ENCODE measurements at regions not wholly inside any gene's neighbourhood (a gene's known extent, or its start where the extent isn't known, plus 50 kb on each side); places are given as distances from the start of the nearest gene placed in this dataset.

DNA sequence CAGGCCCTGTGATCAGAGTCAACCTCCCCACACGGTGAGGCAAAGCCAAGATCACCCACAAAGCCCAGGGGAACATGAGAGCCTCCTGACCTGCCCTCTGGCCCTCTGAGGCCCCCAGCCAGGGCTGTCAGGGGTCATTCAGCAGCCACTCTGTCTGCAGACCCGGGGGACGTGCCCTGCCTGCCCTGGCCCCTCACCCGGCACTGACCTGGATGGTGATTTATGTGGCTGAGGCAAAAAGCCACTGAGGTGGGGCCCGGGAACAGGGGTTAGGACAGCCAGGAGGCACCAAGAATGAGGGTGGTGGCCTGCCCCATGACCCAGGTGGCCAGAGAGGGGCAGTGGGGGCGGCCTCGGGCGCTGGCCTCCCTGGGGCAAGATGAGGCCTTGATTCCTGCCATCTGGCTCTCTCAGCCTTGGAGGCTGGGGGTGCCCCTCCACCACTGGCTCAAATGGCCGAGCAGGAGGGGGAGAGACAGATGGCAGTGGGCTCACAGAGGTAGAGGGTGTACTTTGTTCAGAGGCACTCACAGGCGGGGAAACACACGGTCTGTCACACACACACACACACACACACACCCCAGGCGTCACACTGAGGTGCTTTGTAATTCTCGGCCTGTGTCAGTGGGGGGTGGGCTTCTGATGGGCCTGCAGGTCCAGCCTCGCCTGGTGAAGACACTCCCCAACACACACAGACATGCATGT, 174.0 kb upstream of the GSE1 start:
- ChIA-PET CTCF (no interaction called here), POLR2A (no interaction called here)
- intact Hi-C loops (cut with micrococcal nuclease; ENCODE audit: unreplicated experiment): no loop called here
- in situ Hi-C loops (cut with HindIII; ENCODE audit: low pct_unique_long_range_greater_than_20kb, low sequenced_read_pairs): no loop called here
- no peaks in the 10 kb centered on the region for H3K36me3 ChIP-seq (ENCODE audit: control insufficient read depth, insufficient read depth, low read length)
- H3K9me3 ChIP-seq (ENCODE audit: control insufficient read depth, insufficient read depth, low read depth, low read length): no peaks in the 10 kb centered on the region
- peaks cover 4% of the 10 kb centered on the region for H3K4me1 ChIP-seq (ENCODE audit: control insufficient read depth, insufficient read depth, low read length)
- H3K4me3 ChIP-seq (ENCODE audit: low read depth in 2 of 2, low read length in 2 of 2): no peak overlapping the region
- BruUV-seq (replicated peaks): no TSS peak
- no peak for TF ChIP-seq SIN3A (IDR thresholded peaks at IDR 0.05; ENCODE audit: borderline replicate concordance, insufficient read depth, low read depth, low read length)
- no peak for TF ChIP-seq TCF7L2 (IDR thresholded peaks at IDR 0.05; ENCODE audit: low read depth, low read length)
- TF ChIP-seq POLR2AphosphoS5 (IDR thresholded peaks at IDR 0.05; ENCODE audit: low read depth, low read length): no peak
- TF ChIP-seq, protein P1, sequence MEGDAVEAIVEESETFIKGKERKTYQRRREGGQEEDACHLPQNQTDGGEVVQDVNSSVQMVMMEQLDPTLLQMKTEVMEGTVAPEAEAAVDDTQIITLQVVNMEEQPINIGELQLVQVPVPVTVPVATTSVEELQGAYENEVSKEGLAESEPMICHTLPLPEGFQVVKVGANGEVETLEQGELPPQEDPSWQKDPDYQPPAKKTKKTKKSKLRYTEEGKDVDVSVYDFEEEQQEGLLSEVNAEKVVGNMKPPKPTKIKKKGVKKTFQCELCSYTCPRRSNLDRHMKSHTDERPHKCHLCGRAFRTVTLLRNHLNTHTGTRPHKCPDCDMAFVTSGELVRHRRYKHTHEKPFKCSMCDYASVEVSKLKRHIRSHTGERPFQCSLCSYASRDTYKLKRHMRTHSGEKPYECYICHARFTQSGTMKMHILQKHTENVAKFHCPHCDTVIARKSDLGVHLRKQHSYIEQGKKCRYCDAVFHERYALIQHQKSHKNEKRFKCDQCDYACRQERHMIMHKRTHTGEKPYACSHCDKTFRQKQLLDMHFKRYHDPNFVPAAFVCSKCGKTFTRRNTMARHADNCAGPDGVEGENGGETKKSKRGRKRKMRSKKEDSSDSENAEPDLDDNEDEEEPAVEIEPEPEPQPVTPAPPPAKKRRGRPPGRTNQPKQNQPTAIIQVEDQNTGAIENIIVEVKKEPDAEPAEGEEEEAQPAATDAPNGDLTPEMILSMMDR (IDR thresholded peaks at IDR 0.05): no peak
- TF ChIP-seq, protein P2, sequence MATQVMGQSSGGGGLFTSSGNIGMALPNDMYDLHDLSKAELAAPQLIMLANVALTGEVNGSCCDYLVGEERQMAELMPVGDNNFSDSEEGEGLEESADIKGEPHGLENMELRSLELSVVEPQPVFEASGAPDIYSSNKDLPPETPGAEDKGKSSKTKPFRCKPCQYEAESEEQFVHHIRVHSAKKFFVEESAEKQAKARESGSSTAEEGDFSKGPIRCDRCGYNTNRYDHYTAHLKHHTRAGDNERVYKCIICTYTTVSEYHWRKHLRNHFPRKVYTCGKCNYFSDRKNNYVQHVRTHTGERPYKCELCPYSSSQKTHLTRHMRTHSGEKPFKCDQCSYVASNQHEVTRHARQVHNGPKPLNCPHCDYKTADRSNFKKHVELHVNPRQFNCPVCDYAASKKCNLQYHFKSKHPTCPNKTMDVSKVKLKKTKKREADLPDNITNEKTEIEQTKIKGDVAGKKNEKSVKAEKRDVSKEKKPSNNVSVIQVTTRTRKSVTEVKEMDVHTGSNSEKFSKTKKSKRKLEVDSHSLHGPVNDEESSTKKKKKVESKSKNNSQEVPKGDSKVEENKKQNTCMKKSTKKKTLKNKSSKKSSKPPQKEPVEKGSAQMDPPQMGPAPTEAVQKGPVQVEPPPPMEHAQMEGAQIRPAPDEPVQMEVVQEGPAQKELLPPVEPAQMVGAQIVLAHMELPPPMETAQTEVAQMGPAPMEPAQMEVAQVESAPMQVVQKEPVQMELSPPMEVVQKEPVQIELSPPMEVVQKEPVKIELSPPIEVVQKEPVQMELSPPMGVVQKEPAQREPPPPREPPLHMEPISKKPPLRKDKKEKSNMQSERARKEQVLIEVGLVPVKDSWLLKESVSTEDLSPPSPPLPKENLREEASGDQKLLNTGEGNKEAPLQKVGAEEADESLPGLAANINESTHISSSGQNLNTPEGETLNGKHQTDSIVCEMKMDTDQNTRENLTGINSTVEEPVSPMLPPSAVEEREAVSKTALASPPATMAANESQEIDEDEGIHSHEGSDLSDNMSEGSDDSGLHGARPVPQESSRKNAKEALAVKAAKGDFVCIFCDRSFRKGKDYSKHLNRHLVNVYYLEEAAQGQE (IDR thresholded peaks at IDR 0.05; ENCODE audit: insufficient read depth in 1 of 2, low read depth in 2 of 2, low read length in 1 of 2): no peak
- no peaks in the 10 kb centered on the region for H3K27me3 ChIP-seq (ENCODE audit: control insufficient read depth, insufficient read depth, low read length)
- no peak for DNase-seq (ENCODE audit: low read depth, low spot score)
- ATAC-seq: no peak
- H3K27ac ChIP-seq (ENCODE audit: low read length): no peak overlapping the region

DNA sequence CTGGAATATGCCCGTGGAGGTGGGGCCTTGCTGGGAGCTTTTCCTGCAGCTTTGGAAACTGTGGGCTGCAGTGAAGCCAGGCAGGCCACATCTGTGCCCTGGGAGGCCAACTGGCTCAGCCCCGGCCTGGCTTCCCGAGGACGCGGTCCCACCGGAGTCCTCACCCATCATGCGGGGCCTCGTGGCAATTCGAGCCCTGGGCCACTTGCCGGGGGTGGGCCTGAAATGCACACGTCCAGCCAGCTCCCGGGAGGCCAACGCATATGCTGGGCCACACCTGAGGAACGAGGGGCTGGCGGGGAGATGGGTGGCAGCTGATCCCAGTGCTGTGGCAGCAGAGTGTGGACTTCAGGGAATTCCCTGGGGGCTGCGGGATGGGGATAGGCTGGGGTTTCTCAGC, 172.4 kb upstream of the GSE1 start:
- no TSS peak for BruUV-seq (replicated peaks)
- H3K27me3 ChIP-seq (ENCODE audit: control insufficient read depth, insufficient read depth, low read length): no peaks in the 10 kb centered on the region
- H3K9me3 ChIP-seq (ENCODE audit: control insufficient read depth, insufficient read depth, low read depth, low read length): no peaks in the 10 kb centered on the region
- no peak for TF ChIP-seq SIN3A (IDR thresholded peaks at IDR 0.05; ENCODE audit: borderline replicate concordance, insufficient read depth, low read depth, low read length)
- no peak for TF ChIP-seq TCF7L2 (IDR thresholded peaks at IDR 0.05; ENCODE audit: low read depth, low read length)
- no peak for TF ChIP-seq POLR2AphosphoS5 (IDR thresholded peaks at IDR 0.05; ENCODE audit: low read depth, low read length)
- TF ChIP-seq, protein P2 (IDR thresholded peaks at IDR 0.05; ENCODE audit: insufficient read depth in 1 of 2, low read depth in 2 of 2, low read length in 1 of 2): no peak
- TF ChIP-seq, protein P1 (IDR thresholded peaks at IDR 0.05): no peak
- no peak overlapping the region for H3K4me3 ChIP-seq (ENCODE audit: low read depth in 2 of 2, low read length in 2 of 2)
- no peak for DNase-seq (ENCODE audit: low read depth, low spot score)
- ChIA-PET POLR2A (no interaction called here), CTCF (interaction anchor here (0.6 kb wide), 1 partner anchor 23 kb away, joined by 4 read pairs; no protein-coding TSS in a partner anchor)
- H3K27ac ChIP-seq (ENCODE audit: low read length): no peak overlapping the region
- H3K4me1 ChIP-seq (ENCODE audit: control insufficient read depth, insufficient read depth, low read length): peaks cover 13% of the 10 kb centered on the region
- no peaks in the 10 kb centered on the region for H3K36me3 ChIP-seq (ENCODE audit: control insufficient read depth, insufficient read depth, low read length)
- 0 out of 2 replicates have a peak, but pooled peaks have one; percentile 5 for ATAC-seq
- intact Hi-C loops (cut with micrococcal nuclease; ENCODE audit: unreplicated experiment) (loop anchor here (10.0 kb wide), 1 partner anchor 104 kb away; no protein-coding TSS in a partner anchor), in situ Hi-C loops (cut with HindIII; ENCODE audit: low pct_unique_long_range_greater_than_20kb, low sequenced_read_pairs) (no loop called here)
